SJSA1 (cell line): ENCODE measurements at regions not wholly inside any gene's neighbourhood (a gene's known extent, or its start where the extent isn't known, plus 50 kb on each side); places are given as distances from the start of the nearest gene placed in this dataset.

Source experiments
- DNase-seq, 2 experiments: peaks; one replicate each; pipeline ENCODE4 v3.0.0-alpha.2; 2015 to 2020; ENCODE audit warnings: low spot score in 2 of 2, low read depth in 1 of 2
- H3K27ac ChIP-seq: fragments of 250-450 bp; sonication (Bioruptor Pico); 2 replicates; pipeline ENCODE4 v1.5.1; 2020; ENCODE audit warnings: mild to moderate bottlenecking, moderate library complexity
- H3K27me3 ChIP-seq: fragments of 250-450 bp; sonication (Bioruptor Pico); replicated peaks from 2 replicates; pipeline ENCODE4 v1.5.1; 2020; ENCODE audit warnings: mild to moderate bottlenecking, moderate library complexity
- H3K36me3 ChIP-seq: fragments of 250-450 bp; sonication (Bioruptor Pico); 2 replicates; pipeline ENCODE4 v1.5.1; 2020; ENCODE audit warnings: mild to moderate bottlenecking
- H3K4me1 ChIP-seq: fragments of 250-450 bp; sonication (Bioruptor Pico); replicated peaks from 2 replicates; pipeline ENCODE4 v1.6.1; 2021; ENCODE audit warnings: mild to moderate bottlenecking
- H3K4me3 ChIP-seq: fragments of 250-450 bp; sonication (Bioruptor Pico); 2 replicates; pipeline ENCODE4 v1.5.1; 2020; ENCODE audit warnings: mild to moderate bottlenecking
- H3K9me3 ChIP-seq: fragments of 250-450 bp; sonication (Bioruptor Pico); replicated peaks from 2 replicates; pipeline ENCODE4 v1.5.1; 2020; ENCODE audit warnings: mild to moderate bottlenecking

DNA sequence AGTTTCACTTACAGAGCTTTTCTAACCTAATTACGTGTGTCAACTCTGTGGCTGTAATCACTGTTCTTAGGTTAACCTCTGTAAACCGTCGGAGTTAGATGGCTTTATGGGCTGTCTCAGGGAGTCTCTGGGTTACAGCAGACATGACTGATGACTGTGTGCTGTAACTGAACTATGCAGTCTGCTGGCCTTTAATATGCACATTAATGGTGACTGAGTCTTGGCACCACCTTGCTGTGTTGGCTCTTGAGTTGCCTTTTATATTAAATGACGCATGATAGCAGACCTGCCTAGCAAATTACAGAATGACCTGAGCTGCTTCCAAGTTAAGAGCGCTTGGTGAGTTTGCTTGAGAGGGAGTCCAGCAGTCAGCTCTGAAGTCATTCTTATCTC, 90.1 kb downstream of the ACKR3 start:
- H3K27ac ChIP-seq: no peak overlapping the region
- H3K4me1 ChIP-seq: peaks cover 68% of the 10 kb centered on the region
- DNase-seq: peak; percentile 46
- no peaks in the 10 kb centered on the region for H3K36me3 ChIP-seq
- no peaks in the 10 kb centered on the region for H3K27me3 ChIP-seq
- no peaks in the 10 kb centered on the region for H3K9me3 ChIP-seq
- H3K4me3 ChIP-seq: no peak overlapping the region

DNA sequence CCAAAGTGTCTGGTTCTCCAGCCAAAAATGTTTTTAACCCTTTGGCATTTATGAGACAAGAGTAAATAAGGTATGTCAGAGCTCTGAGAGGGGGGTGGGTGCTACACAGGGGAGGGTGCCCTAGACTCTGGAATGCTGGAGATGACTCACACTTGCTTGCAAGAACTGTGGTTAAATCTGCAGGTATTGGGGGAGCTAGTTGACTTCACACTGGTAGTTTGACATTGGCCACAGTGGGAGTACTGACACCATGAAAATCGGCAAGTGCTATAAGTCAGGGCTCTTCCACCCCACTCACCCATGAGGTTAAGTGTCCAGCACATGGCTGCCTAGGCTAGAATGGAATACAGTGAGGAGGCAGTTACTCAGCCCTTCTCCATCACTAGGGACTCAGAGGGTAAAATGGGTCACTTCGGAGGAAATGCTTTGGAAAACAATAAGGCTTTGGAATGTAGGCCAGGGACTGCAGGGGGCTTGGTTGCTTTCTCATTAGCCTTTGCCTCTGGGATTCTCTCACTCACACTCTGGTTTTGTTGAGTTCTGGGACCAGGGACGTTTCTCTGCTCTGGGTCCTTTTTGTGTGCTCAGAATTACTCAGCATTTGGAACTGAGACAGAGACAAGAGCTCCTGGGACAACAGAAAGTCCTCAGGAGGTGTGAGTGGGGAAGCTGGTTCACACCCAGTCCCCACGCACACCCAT, 91.6 kb downstream of the ACKR3 start:
- peak overlapping the region; percentile 87 for H3K27ac ChIP-seq
- peaks cover 83% of the 10 kb centered on the region for H3K4me1 ChIP-seq
- H3K27me3 ChIP-seq: no peaks in the 10 kb centered on the region
- H3K36me3 ChIP-seq: no peaks in the 10 kb centered on the region
- peak; percentile 86 to 89 for DNase-seq
- no peaks in the 10 kb centered on the region for H3K9me3 ChIP-seq
- no peak overlapping the region for H3K4me3 ChIP-seq

DNA sequence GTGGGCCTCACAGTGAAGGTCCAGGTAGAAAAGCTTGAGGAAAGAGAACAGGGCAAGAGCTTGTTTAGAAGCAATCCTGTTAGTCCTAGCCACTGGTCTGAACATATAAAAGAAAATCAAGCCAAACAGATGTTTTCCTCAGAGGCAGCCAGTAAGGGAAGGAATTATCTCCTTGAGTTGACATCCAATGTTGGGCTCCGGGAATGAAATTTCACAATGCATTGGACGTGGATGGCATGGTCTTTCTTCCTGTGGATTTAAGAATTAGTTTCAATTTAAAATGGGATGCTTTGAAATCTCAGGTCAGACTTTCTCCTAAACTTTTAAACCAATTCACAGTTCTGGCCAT, 92.1 kb downstream of the ACKR3 start:
- Histone ChIP-seq H3K4me3 (no peak overlapping the region), H3K27ac (peak overlapping the region; percentile 87), H3K4me1 (peaks cover 84% of the 10 kb centered on the region), H3K27me3 (no peaks in the 10 kb centered on the region), H3K36me3 (no peaks in the 10 kb centered on the region), H3K9me3 (no peaks in the 10 kb centered on the region)
- DNase-seq: no peak

DNA sequence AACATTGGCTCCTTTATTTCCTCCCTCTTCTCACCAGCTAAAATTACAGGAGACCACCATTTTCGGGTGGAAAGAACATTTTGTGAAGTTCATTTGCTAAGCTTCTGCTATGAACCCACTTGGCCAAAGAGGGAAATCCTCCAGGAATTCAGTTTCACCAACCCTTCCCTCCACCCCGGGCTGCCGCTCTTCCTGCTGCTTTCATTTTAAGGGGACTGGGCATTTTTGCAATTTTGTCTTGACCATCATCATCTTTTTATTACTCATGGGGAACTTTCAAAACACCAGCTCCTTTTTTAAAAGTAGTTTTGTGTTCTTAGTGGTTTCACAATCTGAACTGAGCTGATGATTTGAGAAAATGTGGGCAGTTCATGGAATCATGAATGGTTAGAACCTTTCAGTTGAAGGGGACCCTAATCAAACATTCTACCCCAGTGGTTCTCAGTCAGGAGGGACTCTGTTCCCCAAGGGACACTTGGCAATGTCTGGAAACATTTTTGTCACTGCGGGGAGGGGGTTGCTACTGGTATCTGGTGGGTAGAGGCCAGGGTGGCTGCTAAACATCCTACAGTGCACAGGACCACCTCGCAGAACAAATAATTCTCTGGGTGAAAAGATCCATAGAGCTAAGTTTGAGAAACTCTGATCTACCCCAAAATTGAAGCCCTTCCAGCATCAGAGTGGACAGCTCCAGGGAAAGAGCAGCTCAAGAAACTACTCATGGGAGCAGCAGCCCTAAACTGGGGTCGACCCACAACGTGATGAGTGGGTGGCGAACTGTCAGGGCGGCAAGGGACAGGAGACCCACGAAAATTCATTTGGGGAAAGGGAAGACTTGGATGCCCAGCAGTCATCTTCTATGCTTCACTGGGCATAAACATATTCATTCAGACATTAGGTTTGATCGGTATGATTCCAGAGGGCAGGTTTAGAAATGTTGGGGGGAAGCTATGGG, 92.9 kb downstream of the ACKR3 start:
- H3K4me1 ChIP-seq: peaks cover 84% of the 10 kb centered on the region
- H3K9me3 ChIP-seq: no peaks in the 10 kb centered on the region
- no peaks in the 10 kb centered on the region for H3K36me3 ChIP-seq
- no peaks in the 10 kb centered on the region for H3K27me3 ChIP-seq
- H3K27ac ChIP-seq: peak overlapping the region; percentile 87
- DNase-seq: peak in 1 of 2 experiments; percentile 36
- H3K4me3 ChIP-seq: no peak overlapping the region

DNA sequence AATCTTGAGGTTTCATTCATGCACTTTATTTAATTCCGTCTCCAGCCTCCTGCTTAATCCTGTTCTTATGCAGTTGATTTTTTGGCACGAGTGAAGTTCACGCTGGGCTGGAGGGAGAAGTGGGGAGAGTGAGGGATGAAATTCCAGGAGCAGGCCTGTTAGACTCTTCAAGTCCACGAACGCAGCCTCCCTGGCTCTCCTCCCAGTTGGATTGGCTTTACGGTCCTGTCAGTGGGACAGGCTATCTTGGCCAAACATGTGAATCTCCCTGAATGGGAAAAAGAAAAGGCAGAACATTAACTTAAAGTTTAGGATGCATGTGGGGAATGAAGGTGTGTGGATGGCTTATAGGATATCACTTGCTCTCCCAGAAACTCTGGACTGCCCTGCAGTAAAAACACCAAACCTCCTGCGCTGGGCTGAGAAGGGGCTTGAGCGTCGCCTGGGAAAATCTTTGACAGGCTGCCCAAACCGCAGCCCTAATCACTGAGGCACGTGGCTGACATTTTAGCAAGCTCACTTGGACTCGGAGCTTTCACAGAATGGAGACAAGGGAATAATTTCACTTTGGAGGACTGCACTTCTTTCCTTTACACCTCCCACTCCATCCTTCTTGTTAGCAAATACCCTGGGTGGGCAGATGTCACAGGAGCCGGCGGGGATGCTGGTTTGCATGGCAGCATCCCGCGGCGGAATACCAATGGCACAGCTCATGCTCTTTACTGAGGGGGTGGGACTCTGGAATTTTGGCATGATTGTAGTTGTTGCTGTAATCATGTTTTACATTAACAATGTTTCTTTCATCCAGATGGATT, 93.9 kb downstream of the ACKR3 start:
- no peak overlapping the region for H3K4me3 ChIP-seq
- H3K4me1 ChIP-seq: peaks cover 78% of the 10 kb centered on the region
- H3K9me3 ChIP-seq: no peaks in the 10 kb centered on the region
- DNase-seq: peak; percentile 90 to 91
- H3K36me3 ChIP-seq: no peaks in the 10 kb centered on the region
- H3K27ac ChIP-seq: peak overlapping the region; percentile 70
- no peaks in the 10 kb centered on the region for H3K27me3 ChIP-seq

DNA sequence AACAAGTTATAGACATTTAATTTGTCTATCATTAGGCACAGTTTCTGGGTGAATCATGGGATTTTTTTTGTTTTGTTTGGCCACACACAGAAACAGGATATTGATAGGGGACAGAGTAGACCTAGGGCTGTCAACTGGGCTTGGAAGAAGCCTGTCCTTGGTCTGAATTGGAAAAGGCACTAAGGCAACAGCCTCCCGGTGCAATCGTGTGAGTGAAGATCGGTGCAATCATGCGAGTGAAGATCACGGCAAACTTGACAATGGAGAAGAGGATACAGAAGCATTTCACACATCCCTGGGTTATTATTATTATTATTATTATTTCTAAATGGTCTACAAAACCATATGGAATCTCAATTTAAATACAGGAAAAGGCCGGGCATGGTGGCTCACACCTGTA, 94.5 kb downstream of the ACKR3 start:
- H3K4me3 ChIP-seq: no peak overlapping the region
- no peaks in the 10 kb centered on the region for H3K9me3 ChIP-seq
- DNase-seq: no peak
- H3K4me1 ChIP-seq: peaks cover 72% of the 10 kb centered on the region
- H3K36me3 ChIP-seq: no peaks in the 10 kb centered on the region
- no peaks in the 10 kb centered on the region for H3K27me3 ChIP-seq
- H3K27ac ChIP-seq: peak overlapping the region; percentile 70

DNA sequence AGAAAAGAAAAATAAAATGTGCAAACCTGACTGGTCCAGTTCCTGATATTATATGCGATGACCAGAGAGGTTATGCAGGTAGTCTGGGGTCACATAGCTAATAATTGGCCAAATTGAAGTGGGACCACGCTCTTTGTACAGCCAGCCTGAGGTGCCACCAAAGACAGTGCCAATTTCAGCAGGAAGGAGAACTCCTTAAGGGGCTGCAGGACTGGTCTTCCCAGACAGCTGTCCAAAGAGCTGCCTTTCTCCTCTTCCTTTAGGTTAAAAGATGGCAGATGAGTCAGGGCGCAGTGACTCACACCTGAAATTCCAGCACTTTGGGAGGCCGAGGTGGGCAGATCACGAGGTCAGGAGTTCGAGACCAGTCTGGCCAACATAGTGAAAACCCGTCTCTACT, 95.5 kb downstream of the ACKR3 start:
- no peaks in the 10 kb centered on the region for H3K27me3 ChIP-seq
- H3K9me3 ChIP-seq: no peaks in the 10 kb centered on the region
- H3K4me1 ChIP-seq: peaks cover 62% of the 10 kb centered on the region
- peak in 1 of 2 experiments; percentile 49 for DNase-seq
- no peak overlapping the region for H3K4me3 ChIP-seq
- no peaks in the 10 kb centered on the region for H3K36me3 ChIP-seq
- H3K27ac ChIP-seq: 0 out of 2 replicates have a peak overlapping the region, but pooled peaks have one; percentile 7

DNA sequence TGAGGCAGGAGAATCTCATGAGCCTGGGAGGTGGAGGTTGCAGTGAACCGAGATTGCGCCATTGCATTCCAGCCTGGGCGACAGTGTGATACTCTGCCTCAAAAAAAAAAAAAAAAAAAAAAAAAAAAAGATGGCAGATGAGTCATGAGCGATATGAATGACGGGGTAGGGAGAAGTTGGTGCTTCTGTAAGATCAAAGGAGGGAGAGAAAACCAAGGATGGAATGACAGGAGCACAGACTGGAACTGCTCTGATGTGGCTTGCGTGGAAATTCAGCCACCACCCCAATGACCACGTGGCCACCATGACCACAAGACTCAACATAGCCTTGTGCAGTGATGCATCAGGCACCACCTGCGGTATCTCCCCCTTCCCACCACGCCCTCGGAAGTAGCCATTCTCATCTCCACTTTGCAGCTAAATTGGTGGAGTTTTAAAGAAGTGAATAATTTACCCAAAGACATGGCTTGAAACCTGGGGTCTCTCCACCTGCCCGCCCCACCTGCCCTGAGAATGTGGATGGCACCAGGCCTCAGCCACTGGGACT, 96.0 kb downstream of the ACKR3 start:
- Histone ChIP-seq H3K27ac (no peak overlapping the region), H3K4me1 (peaks cover 57% of the 10 kb centered on the region), H3K27me3 (no peaks in the 10 kb centered on the region), H3K9me3 (no peaks in the 10 kb centered on the region), H3K36me3 (no peaks in the 10 kb centered on the region), H3K4me3 (no peak overlapping the region)
- peak; percentile 46 to 60 for DNase-seq

DNA sequence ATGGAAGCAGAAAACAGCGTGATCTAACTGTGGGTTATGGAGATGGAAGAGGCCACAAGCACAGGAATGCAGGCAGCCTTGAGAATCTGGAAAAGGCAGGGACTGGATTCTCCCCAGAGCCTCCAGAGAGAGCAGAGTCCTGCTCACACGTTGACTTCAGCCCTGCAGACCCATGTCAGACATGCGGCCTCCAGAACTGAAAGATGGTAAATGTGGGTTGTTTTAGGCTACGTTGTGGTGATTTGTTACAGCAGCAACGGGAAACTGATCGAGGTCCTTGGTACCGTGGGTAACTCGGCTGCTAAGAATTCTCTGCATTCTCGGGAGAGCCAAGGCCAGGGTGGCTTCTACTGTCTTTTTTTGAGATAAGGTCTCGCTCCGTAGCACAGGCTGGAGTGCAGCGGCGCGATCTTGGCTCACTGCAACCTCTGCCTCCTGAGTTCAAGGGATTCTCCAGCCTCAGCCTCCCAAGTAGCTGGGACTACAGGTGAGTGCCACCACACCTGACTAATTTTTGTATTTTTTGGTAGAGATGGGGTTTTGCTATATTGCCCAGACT, 97.1 kb downstream of the ACKR3 start:
- Histone ChIP-seq H3K27ac (no peak overlapping the region), H3K4me1 (peaks cover 55% of the 10 kb centered on the region), H3K4me3 (no peak overlapping the region), H3K9me3 (no peaks in the 10 kb centered on the region), H3K36me3 (no peaks in the 10 kb centered on the region), H3K27me3 (no peaks in the 10 kb centered on the region)
- peak in 1 of 2 experiments; percentile 24 for DNase-seq

DNA sequence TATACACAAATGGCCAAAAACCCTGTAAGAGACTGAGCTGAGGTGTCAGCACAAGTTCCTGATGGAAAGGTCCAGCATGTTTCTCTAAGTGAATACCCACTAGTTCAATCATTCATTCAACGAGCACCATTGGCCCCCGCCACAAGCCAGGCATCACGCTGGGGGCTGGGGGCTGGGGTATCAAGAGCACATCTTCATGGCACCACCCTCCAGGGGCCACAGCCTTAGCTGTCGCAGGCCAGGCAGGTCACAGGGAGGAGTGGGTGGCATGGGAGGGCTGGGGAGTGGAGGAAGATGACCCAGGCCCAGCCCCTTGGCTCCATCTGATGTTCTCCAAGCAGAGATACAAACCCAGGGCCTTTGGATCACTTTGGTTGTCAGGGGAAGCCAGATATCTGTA, 97.9 kb downstream of the ACKR3 start:
- peak in 1 of 2 experiments; percentile 23 for DNase-seq
- H3K36me3 ChIP-seq: no peaks in the 10 kb centered on the region
- no peaks in the 10 kb centered on the region for H3K9me3 ChIP-seq
- no peak overlapping the region for H3K4me3 ChIP-seq
- peaks cover 52% of the 10 kb centered on the region for H3K4me1 ChIP-seq
- H3K27ac ChIP-seq: no peak overlapping the region
- no peaks in the 10 kb centered on the region for H3K27me3 ChIP-seq

DNA sequence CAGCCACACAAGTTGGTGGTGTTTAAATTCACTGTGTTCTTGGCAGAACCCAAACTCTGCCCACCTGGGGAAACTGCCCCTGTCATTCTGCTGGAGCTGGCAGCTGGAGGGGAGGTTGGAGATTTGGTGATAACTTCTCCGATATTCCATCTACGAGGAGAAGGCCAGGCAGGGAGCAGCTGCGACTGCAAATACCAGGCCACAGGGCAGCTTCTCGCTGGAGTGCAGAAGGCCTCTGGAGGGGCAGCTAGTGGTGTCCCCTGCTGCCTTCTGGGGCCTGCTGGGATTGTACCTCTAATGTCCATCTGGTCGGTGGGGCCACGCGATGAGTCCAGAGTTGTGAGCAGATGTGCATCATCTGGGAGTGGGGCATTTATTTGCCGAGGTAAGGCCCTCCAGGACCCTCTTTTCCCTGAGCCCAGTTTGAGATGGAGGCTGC, 98.9 kb downstream of the ACKR3 start:
- H3K9me3 ChIP-seq: no peaks in the 10 kb centered on the region
- H3K27me3 ChIP-seq: no peaks in the 10 kb centered on the region
- H3K4me3 ChIP-seq: no peak overlapping the region
- DNase-seq: peak in 1 of 2 experiments; percentile 30
- no peak overlapping the region for H3K27ac ChIP-seq
- peaks cover 44% of the 10 kb centered on the region for H3K4me1 ChIP-seq
- H3K36me3 ChIP-seq: no peaks in the 10 kb centered on the region

DNA sequence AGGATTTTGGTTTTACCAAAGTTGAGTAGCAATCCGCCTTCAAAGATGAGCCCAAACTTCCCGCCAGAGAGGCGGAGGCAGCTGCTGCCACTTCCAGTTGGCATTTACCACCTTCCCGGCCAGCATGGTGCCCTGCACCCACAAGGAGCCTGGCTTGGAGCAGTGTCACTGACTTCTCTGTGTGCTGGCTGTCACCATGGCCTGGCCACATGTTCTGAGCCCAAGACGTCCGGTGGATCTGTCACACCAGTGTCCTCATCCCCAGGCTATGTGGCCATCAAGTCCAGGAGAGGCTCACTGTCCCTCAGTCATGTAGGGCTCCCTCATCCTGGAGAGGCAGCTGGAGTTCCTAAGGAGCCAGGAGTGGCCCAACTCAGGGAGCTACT, 100.6 kb downstream of the ACKR3 start:
- H3K4me3 ChIP-seq: no peak overlapping the region
- H3K27me3 ChIP-seq: no peaks in the 10 kb centered on the region
- H3K4me1 ChIP-seq: peaks cover 38% of the 10 kb centered on the region

DNA sequence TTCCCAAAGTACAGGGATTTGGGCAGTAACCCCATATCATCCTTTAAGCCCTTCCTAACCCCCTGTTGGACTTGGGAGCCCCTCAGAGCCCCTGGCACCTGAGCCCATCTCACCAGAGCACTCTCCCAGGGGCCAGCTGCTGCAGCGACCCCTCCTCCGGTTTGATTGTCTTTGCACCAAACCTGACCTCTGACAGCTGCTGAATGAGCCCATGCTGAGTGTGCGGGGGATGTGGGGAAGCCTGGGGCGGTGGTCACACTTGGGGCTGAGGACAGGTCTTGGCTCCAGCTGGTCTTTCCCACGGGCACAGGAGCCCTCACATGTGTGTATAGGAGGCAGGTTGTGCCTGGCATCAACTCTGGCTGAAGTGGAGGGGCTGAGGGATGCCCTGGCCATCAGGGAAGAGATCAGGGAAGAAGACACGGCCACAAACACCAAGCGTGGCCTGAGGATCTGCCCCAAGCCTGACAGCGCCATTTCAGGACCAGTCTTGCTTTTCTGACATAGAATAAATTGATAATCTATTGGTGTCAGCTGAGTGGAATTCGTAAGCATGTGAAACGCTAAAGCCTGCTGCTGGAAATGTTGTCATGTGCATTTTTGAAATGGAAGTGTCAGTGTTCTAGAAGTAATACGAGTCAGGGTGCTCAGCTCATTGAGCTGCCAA, 102.4 kb downstream of the ACKR3 start:
- Histone ChIP-seq H3K9me3 (no peaks in the 10 kb centered on the region), H3K27me3 (no peaks in the 10 kb centered on the region), H3K4me1 (peaks cover 44% of the 10 kb centered on the region), H3K36me3 (no peaks in the 10 kb centered on the region), H3K27ac (no peak overlapping the region), H3K4me3 (no peak overlapping the region)
- DNase-seq: peak in 1 of 2 experiments; percentile 29

More for the DNA sequence above, 100.6 kb downstream of the ACKR3 start:
- Histone ChIP-seq H3K27ac (no peak overlapping the region), H3K9me3 (no peaks in the 10 kb centered on the region), H3K36me3 (no peaks in the 10 kb centered on the region)
- peak in 1 of 2 experiments; percentile 26 for DNase-seq
